ENCODE measurements at regions not wholly inside any gene's neighbourhood (a gene's known extent, or its start where the extent isn't known, plus 50 kb on each side); places are given as distances from the start of the nearest gene placed in this dataset.

GRCh38 chr7:36788825-36789470 is 64.7 kb upstream of the AOAH start:
- Histone ChIP-seq H3K9me2 (ENCODE audit: insufficient read depth) (no peaks in the 10 kb centered on the region), H4K20me1 (ENCODE audit: insufficient read depth) (no peaks in the 10 kb centered on the region), H3K4me2 (no peak overlapping the region), H3K4me3 (no peak overlapping the region), H3F3A (ENCODE audit: insufficient read depth, low read depth) (no peaks in the 10 kb centered on the region), H3K27ac (no peak overlapping the region), H3K9me3 (ENCODE audit: insufficient read depth, low read depth) (no peaks in the 10 kb centered on the region), H2AFZ (no peak overlapping the region), H3K27me3 (ENCODE audit: insufficient read depth, low read depth) (peaks cover 86% of the 10 kb centered on the region), H3K79me2 (ENCODE audit: low read depth) (no peaks in the 10 kb centered on the region), H3K4me1 (replicated peaks; ENCODE audit: insufficient read depth) (no peaks in the 10 kb centered on the region), H3K36me3 (ENCODE audit: low read depth) (no peaks in the 10 kb centered on the region)
- ChIA-PET CTCF (no interaction called here), POLR2A (ENCODE audit: unreplicated experiment) (no interaction called here)
- no peak for DNase-seq
- intact Hi-C loops (cut with micrococcal nuclease; ENCODE audit: unreplicated experiment), result no loop called here
- TF ChIP-seq EZH2 (IDR thresholded peaks at IDR 0.05; ENCODE audit: low read depth), result no peak
- TF ChIP-seq CTCF (conservative IDR thresholded peaks at IDR 0.05), result no peak
- BruUV-seq (replicated peaks), result no TSS peak

DNA sequence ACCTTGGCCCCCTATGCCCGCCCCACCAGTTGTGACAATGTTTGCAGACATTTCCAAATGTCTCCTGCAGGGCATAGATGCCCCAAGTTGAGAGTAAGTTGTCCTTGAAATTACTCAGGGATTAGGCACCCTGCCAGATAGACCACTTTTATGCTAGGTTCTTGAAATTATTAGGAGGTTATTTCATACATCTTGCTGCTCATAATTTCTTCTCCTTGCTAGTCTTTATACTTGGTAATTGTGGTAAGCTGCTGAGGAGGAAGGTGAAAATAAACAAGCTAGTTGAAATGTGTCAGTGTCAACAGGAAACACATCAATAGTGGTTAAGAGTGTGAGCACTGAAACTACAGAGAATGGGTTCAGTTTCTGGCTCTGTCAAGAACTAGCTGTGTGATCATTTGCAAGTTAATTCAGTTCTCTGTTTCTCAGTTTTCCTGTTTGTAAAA is 63.7 kb upstream of the AOAH start:
- Histone ChIP-seq H3K4me2 (no peak overlapping the region), H3F3A (ENCODE audit: insufficient read depth, low read depth) (no peaks in the 10 kb centered on the region), H4K20me1 (ENCODE audit: insufficient read depth) (no peaks in the 10 kb centered on the region), H3K4me1 (replicated peaks; ENCODE audit: insufficient read depth) (no peaks in the 10 kb centered on the region), H3K9me2 (ENCODE audit: insufficient read depth) (no peaks in the 10 kb centered on the region), H2AFZ (no peak overlapping the region), H3K27me3 (ENCODE audit: insufficient read depth, low read depth) (peaks cover 90% of the 10 kb centered on the region), H3K36me3 (ENCODE audit: low read depth) (no peaks in the 10 kb centered on the region), H3K79me2 (ENCODE audit: low read depth) (no peaks in the 10 kb centered on the region), H3K4me3 (no peak overlapping the region), H3K27ac (no peak overlapping the region), H3K9me3 (ENCODE audit: insufficient read depth, low read depth) (no peaks in the 10 kb centered on the region)
- CTCF ChIA-PET, result no interaction called here
- no peak for DNase-seq
- intact Hi-C loops (cut with micrococcal nuclease; ENCODE audit: unreplicated experiment), result no loop called here
- POLR2A ChIA-PET (ENCODE audit: unreplicated experiment), result no interaction called here
- BruUV-seq (replicated peaks), result no TSS peak
- no peak for TF ChIP-seq EZH2 (IDR thresholded peaks at IDR 0.05; ENCODE audit: low read depth)
- TF ChIP-seq CTCF (conservative IDR thresholded peaks at IDR 0.05), result no peak

GRCh38 chr7:36784991-36785940 is 61.0 kb upstream of the AOAH start:
- H3K4me2 ChIP-seq, result no peak overlapping the region
- intact Hi-C loops (cut with micrococcal nuclease; ENCODE audit: unreplicated experiment), result no loop called here
- no peak for DNase-seq

More at GRCh38 chr7:36784991-36785940, 61.0 kb upstream of the AOAH start:
- H3K27me3 ChIP-seq (ENCODE audit: insufficient read depth, low read depth), result peaks cover 77% of the 10 kb centered on the region
- ChIA-PET CTCF (no interaction called here), POLR2A (ENCODE audit: unreplicated experiment) (no interaction called here)
- no peaks in the 10 kb centered on the region for H3F3A ChIP-seq (ENCODE audit: insufficient read depth, low read depth)
- BruUV-seq (replicated peaks), result no TSS peak
- H3K9me3 ChIP-seq (ENCODE audit: insufficient read depth, low read depth), result no peaks in the 10 kb centered on the region
- H3K4me3 ChIP-seq, result no peak overlapping the region
- no peak overlapping the region for H2AFZ ChIP-seq
- H3K36me3 ChIP-seq (ENCODE audit: low read depth), result no peaks in the 10 kb centered on the region
- H3K9me2 ChIP-seq (ENCODE audit: insufficient read depth), result no peaks in the 10 kb centered on the region
- H4K20me1 ChIP-seq (ENCODE audit: insufficient read depth), result no peaks in the 10 kb centered on the region
- H3K79me2 ChIP-seq (ENCODE audit: low read depth), result no peaks in the 10 kb centered on the region
- H3K27ac ChIP-seq, result no peak overlapping the region
- TF ChIP-seq EZH2 (IDR thresholded peaks at IDR 0.05; ENCODE audit: low read depth) (no peak), CTCF (conservative IDR thresholded peaks at IDR 0.05) (no peak)
- H3K4me1 ChIP-seq (replicated peaks; ENCODE audit: insufficient read depth), result no peaks in the 10 kb centered on the region
